Stimulated activated CD8-positive, alpha-beta memory T cell treated with anti-CD3 and anti-CD28 coated beads, Interleukin-12 subunit alpha, Interleukin-12 subunit beta, amount 100 ng/mL, for 24 hours (primary cell): ENCODE measurements at regions not wholly inside any gene's neighbourhood (a gene's known extent, or its start where the extent isn't known, plus 50 kb on each side); places are given as distances from the start of the nearest gene placed in this dataset.
A peak's percentile ranks its signal among the peaks of the same experiment; 100 is the strongest.

Experiments used
- DNase-seq: peaks from one replicate; pipeline ENCODE4 v3.0.0-alpha.2; 2020; ENCODE audit errors: extremely low read depth

GRCh38 chr1:36579039-36579438, 96.3 kb upstream of the CSF3R start:
- DNase-seq: no peak

GRCh38 chr1:36576551-36577110, 93.9 kb upstream of the CSF3R start:
- no peak for DNase-seq

GRCh38 chr1:36576118-36576517, 93.4 kb upstream of the CSF3R start:
- DNase-seq: peak; percentile 5

- DNase-seq: no peak
Observed at GRCh38 chr1:36573445-36573844, 90.7 kb upstream of the CSF3R start.

DNA sequence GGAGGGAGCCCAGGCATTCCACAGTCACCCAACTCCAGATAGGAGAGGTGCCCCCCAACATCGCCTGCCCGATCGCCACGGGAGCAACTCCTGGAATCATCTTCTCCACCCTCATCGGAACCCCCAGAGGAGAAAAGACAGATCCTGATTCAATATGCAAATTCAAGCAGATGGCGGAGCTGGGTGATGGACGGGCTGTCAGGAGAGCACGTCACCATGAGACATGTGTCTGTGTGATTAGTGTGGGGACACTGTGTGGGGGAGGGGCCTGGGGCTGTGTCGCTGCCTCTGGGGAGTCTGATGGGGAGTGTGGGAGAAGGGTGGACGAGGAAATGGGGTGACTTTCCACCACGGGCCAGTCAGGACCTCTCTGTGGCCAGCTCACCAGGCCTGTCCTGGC, 90.2 kb upstream of the CSF3R start:
- DNase-seq: no peak

GRCh38 chr1:36572142-36572715, 89.5 kb upstream of the CSF3R start:
- no peak for DNase-seq

- DNase-seq: no peak
Observed at GRCh38 chr1:36571106-36571505, 88.4 kb upstream of the CSF3R start.

GRCh38 chr1:36570478-36571060, 87.9 kb upstream of the CSF3R start:
- DNase-seq: no peak

DNA sequence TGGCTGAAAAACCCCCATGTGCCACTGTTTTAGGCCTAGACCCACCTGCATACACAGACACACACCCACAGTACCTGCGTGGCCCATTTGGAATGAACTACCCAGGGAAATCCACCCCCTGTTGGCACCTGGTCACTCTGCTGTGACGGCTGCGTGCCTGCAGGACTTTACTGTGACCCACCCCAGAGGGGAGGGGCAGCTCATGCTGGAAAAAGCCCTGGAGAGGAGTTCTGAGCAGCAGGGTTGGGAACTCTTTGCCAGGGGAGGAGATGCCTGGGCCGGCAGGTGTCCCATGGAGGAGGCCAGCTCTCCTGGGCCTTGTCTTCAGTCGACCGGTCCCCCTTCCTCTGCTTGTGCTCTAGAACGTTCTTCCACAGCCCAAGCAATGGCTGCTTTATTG, 87.3 kb upstream of the CSF3R start:
- no peak for DNase-seq

GRCh38 chr1:36567601-36568341, 85.1 kb upstream of the CSF3R start:
- no peak for DNase-seq

GRCh38 chr1:36565576-36566501, 83.1 kb upstream of the CSF3R start:
- DNase-seq: no peak

DNA sequence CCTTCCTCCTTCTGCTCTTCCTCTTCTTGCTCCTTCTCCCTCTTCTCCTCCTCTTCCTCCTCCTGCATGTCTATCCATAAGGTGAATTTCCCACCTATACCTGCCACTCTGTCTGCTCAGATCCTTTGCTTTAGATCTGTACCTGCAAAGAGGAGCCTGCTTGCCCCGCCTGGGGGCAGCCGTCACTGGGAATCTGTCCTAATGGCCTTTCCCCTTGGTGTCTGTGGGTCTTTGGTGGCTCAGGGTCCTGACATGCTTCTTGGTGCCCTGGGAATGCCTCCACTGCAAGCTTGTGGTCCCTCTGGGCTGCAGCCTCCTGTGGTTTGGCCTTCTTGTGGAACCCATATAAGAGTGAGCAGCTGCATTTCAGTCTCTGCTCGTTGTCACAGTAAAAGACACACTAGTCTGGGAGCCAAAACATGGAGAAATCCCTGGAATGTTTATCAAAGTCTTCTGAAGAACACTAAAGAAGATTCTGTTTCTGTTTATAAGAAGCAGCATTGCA, 79.5 kb upstream of the CSF3R start:
- no peak for DNase-seq

- no peak for DNase-seq
Observed at GRCh38 chr1:36561361-36561724, 78.6 kb upstream of the CSF3R start.

GRCh38 chr1:36560621-36561360, 78.1 kb upstream of the CSF3R start:
- DNase-seq: no peak

DNA sequence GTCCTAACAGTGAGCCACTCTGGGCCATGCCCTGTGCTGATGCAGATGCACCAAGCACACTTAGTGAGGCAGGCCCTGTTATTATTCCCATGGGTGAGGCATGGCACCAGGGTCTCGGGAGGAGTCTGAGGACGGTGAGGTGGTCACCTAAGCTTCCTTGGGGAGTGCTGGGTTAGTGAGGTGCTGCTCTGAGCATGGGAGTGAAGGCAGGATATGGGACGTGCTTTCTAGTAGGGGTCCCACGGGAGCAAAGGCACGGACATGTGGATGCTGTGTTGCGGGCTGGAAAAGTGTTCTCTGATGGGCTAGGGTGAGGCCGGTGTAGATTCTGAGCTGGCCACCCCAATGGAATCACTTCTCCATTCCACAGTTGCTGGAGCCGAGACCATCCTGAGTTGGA, 77.5 kb upstream of the CSF3R start:
- no peak for DNase-seq

DNA sequence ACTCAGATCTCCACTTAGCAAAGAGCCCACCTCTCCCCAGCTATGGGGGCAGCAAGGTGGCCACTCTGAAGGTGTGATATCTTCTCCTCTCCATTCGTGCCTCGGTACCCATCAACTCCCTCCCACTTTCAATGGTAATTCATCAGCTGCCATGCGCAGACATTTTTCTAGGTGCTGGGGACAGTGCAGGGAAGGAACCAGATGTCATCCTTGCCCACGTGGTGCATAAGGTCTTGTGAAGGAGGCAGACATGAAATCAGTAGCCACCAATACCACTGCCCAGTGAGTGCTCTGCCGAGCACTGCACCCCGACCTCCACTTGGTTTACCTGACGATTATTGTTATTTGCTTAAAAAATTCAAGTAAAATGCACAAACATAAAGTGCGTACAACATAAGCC, 76.3 kb upstream of the CSF3R start:
- DNase-seq: no peak

- DNase-seq: no peak
Observed at GRCh38 chr1:36557041-36558000, 74.6 kb upstream of the CSF3R start.

DNA sequence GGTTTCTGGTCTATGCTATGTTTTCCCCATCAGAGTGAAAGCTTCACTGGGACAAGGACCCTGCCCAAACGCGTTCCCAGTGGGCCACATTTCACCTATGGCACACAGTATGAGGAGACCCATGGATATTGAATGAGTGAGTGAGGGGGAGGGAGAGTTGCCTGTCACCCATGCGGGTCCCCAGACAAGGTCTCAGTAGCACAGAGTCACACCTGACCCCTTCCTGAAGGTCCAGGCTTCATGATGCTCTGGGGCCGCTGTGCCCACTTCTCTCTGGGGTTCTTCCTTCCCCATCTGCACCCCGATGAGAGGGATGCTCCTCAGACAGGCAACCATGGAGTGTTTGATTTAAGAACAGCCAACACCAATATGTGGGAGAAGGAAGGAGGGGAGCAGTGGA, 72.3 kb upstream of the CSF3R start:
- DNase-seq: no peak

- no peak for DNase-seq
Observed at GRCh38 chr1:36554323-36554628, 71.6 kb upstream of the CSF3R start.
